Esophagus squamous epithelium (tissue), 5 donors: ENCODE measurements at regions not wholly inside any gene's neighbourhood (a gene's known extent, or its start where the extent isn't known, plus 50 kb on each side); places are given as distances from the start of the nearest gene placed in this dataset.

Source experiments
- DNase-seq: peaks from one replicate; lab custom pipeline; 2025; lab: John Stamatoyannopoulos, UW
- H3K27ac ChIP-seq, 4 donors: fragments of 200-600 bp; sonication (generic); one replicate each; pipeline ENCODE4 v1.5.1; 2016 to 2019; ENCODE audit warnings: mild to moderate bottlenecking in 1 of 4
- H3K27me3 ChIP-seq, 4 donors: fragments of 200-600 bp; sonication (generic); 1 replicate in 3 of 4; 2 replicates in 1 of 4; pipeline versions ENCODE4 v1.5.1 to v1.6.0; 2017 to 2021; ENCODE audit warnings: antibody characterized with exemption in 1 of 4
- H3K36me3 ChIP-seq, 3 donors: fragments of 200-600 bp; sonication (generic); one replicate each; pipeline ENCODE4 v1.5.1; 2016 to 2019
- H3K4me1 ChIP-seq, 3 donors: fragments of 200-600 bp; sonication (generic); one replicate each; pipeline ENCODE4 v1.5.1; 2017 to 2019
- H3K4me3 ChIP-seq, 4 donors: fragments of 200-600 bp; sonication (generic); 1 replicate in 3 of 4; 2 replicates in 1 of 4; pipeline ENCODE4 v1.5.1; 2016 to 2019; ENCODE audit warnings: mild to moderate bottlenecking in 2 of 4, moderate library complexity in 1 of 4
- H3K9me3 ChIP-seq, 3 donors: fragments of 200-600 bp; sonication (generic); one replicate each; pipeline ENCODE4 v1.5.1; 2016 to 2019
- CTCF ChIP-seq, 6 experiments: fragments of 450-650 bp in 4 of 6; fragments of 200-600 bp in 2 of 6; sonication (generic) in 2 of 6; IDR thresholded peaks; one replicate each; pipeline ENCODE4 v1.5.1; 2016 to 2019; ENCODE audit warnings: antibody characterized with exemption in 6 of 6, mild to moderate bottlenecking in 4 of 6, moderate library complexity in 4 of 6
- POLR2A ChIP-seq, 4 donors: fragments of 450-650 bp; IDR thresholded peaks; one replicate each; pipeline ENCODE4 v1.6.1; 2017; ENCODE audit warnings: antibody characterized with exemption in 4 of 4, mild to moderate bottlenecking in 4 of 4, moderate library complexity in 3 of 4
- WGBS, 2 donors: methylation state at CpG; one replicate each; pipeline ENCODE4 v1.1.5; 2018; 5-methylcytosine and 5-hydroxymethylcytosine counted together
- intact Hi-C: fragments of 100-400 bp; cut with DNase I; formaldehyde crosslinking; loops from one replicate; pipeline ENCODE4 v1.15.0; 2022
- donor health status: DM: yes; HTN: yes; CAD: no.

- Histone ChIP-seq H3K36me3 (no peaks in the 10 kb centered on the region), H3K9me3 (no peaks in the 10 kb centered on the region), H3K4me1 (no peaks in the 10 kb centered on the region), H3K4me3 (no peak overlapping the region), H3K27me3 (no peaks in the 10 kb centered on the region), H3K27ac (no peak overlapping the region)
- intact Hi-C loops, result no loop called here
- TF ChIP-seq CTCF (IDR thresholded peaks at IDR 0.05) (no peak), POLR2A (IDR thresholded peaks at IDR 0.05) (no peak)
- WGBS, 2 donors, result 17 to 24% methylated on average over 4 of the region's 4 CpGs
- no peak for DNase-seq
Measured at GRCh38 chr18:73060666-73061288, 193.0 kb upstream of the NETO1 start.

GRCh38 chr18:73059280-73059679 is 191.5 kb upstream of the NETO1 start:
- intact Hi-C loops, result no loop called here
- no peak for TF ChIP-seq POLR2A (IDR thresholded peaks at IDR 0.05)
- H3K9me3 ChIP-seq, result no peaks in the 10 kb centered on the region
- no peaks in the 10 kb centered on the region for H3K4me1 ChIP-seq
- DNase-seq, result no peak
- H3K27ac ChIP-seq, result no peak overlapping the region
- H3K36me3 ChIP-seq, result no peaks in the 10 kb centered on the region
- WGBS, 2 donors, result 53 to 63% methylated on average over 2 of the region's 2 CpGs
- H3K4me3 ChIP-seq, result no peak overlapping the region
- no peaks in the 10 kb centered on the region for H3K27me3 ChIP-seq

GRCh38 chr18:73047688-73048087 is 179.9 kb upstream of the NETO1 start:
- Histone ChIP-seq H3K9me3 (peaks cover 0 to 8% (median 7%) of the 10 kb centered on the region in 3 donors), H3K36me3 (no peaks in the 10 kb centered on the region), H3K4me1 (no peaks in the 10 kb centered on the region), H3K27ac (no peak overlapping the region), H3K27me3 (no peaks in the 10 kb centered on the region), H3K4me3 (no peak overlapping the region)
- TF ChIP-seq POLR2A (IDR thresholded peaks at IDR 0.05), result no peak
- no peak for TF ChIP-seq CTCF (IDR thresholded peaks at IDR 0.05)
- no peak for DNase-seq
- intact Hi-C loops, result no loop called here

GRCh38 chr18:73045037-73045436 is 177.2 kb upstream of the NETO1 start:
- Histone ChIP-seq H3K9me3 (peaks cover 0 to 8% (median 7%) of the 10 kb centered on the region in 3 donors), H3K4me1 (no peaks in the 10 kb centered on the region), H3K4me3 (no peak overlapping the region), H3K27me3 (no peaks in the 10 kb centered on the region), H3K27ac (no peak overlapping the region), H3K36me3 (no peaks in the 10 kb centered on the region)
- no peak for DNase-seq
- no peak for TF ChIP-seq POLR2A (IDR thresholded peaks at IDR 0.05)
- TF ChIP-seq CTCF (IDR thresholded peaks at IDR 0.05), result no peak
- 91 to 100% methylated on average over 2 to 3 of the region's 5 CpGs for WGBS, 2 donors
- intact Hi-C loops, result no loop called here

GRCh38 chr18:73043611-73044010 is 175.8 kb upstream of the NETO1 start:
- no peaks in the 10 kb centered on the region for H3K27me3 ChIP-seq
- H3K4me1 ChIP-seq, result no peaks in the 10 kb centered on the region
- no peak for TF ChIP-seq CTCF (IDR thresholded peaks at IDR 0.05)
- H3K4me3 ChIP-seq, result no peak overlapping the region
- no peak overlapping the region for H3K27ac ChIP-seq
- H3K36me3 ChIP-seq, result no peaks in the 10 kb centered on the region
- H3K9me3 ChIP-seq, result no peaks in the 10 kb centered on the region
- DNase-seq, result no peak
- intact Hi-C loops, result no loop called here

GRCh38 chr18:73043211-73043610 is 175.4 kb upstream of the NETO1 start:
- intact Hi-C loops, result no loop called here
- no peak overlapping the region for H3K4me3 ChIP-seq
- H3K36me3 ChIP-seq, result no peaks in the 10 kb centered on the region
- H3K27me3 ChIP-seq, result no peaks in the 10 kb centered on the region
- H3K9me3 ChIP-seq, result no peaks in the 10 kb centered on the region
- no peaks in the 10 kb centered on the region for H3K4me1 ChIP-seq
- WGBS, 2 donors, result 28 to 31% methylated on average over 4 of the region's 4 CpGs
- TF ChIP-seq POLR2A (IDR thresholded peaks at IDR 0.05) (no peak), CTCF (IDR thresholded peaks at IDR 0.05) (no peak)
- DNase-seq, result no peak
- H3K27ac ChIP-seq, result no peak overlapping the region
